ENCODE measurements at regions not wholly inside any gene's neighbourhood (a gene's known extent, or its start where the extent isn't known, plus 50 kb on each side); places are given as distances from the start of the nearest gene placed in this dataset.

DNA sequence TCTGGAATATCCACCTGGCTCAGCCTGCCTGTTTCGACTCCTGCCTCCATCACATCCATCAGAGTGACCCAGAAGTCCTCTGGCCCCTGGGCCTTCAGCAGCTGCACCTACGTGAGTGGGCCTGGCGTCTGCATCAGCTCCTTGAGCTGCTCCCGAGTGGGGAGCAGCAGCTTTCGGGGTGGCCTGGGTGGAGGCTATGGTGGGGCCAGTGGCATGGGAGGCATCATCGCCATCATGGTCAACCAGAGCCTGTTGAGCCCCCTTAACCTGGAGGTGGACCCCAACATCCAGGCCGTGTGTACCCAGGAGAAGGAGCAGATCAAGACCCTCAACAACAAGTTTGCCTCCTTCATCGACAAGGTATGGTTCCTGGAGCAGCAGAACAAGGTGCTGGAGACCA, 83.0 kb downstream of the SEC61B start:
- Histone ChIP-seq H3K27me3 (ENCODE audit: control insufficient read depth in 1 of 2, insufficient read depth in 2 of 2, low read length in 2 of 2) (peaks cover 0 to 8% of the 10 kb centered on the region in 2 experiments), H3K9me3 (ENCODE audit: control insufficient read depth in 1 of 2, insufficient read depth in 1 of 2, low read length in 2 of 2) (no peaks in the 10 kb centered on the region), H3K27ac (ENCODE audit: low read depth in 1 of 2, low read length in 2 of 2) (no peak overlapping the region), H3K36me3 (ENCODE audit: insufficient read depth, low read length) (no peaks in the 10 kb centered on the region), H3K4me1 (ENCODE audit: insufficient read depth, low read length) (no peaks in the 10 kb centered on the region), H3K4me3 (ENCODE audit: low read length) (no peak overlapping the region)
- TF ChIP-seq, protein P1, sequence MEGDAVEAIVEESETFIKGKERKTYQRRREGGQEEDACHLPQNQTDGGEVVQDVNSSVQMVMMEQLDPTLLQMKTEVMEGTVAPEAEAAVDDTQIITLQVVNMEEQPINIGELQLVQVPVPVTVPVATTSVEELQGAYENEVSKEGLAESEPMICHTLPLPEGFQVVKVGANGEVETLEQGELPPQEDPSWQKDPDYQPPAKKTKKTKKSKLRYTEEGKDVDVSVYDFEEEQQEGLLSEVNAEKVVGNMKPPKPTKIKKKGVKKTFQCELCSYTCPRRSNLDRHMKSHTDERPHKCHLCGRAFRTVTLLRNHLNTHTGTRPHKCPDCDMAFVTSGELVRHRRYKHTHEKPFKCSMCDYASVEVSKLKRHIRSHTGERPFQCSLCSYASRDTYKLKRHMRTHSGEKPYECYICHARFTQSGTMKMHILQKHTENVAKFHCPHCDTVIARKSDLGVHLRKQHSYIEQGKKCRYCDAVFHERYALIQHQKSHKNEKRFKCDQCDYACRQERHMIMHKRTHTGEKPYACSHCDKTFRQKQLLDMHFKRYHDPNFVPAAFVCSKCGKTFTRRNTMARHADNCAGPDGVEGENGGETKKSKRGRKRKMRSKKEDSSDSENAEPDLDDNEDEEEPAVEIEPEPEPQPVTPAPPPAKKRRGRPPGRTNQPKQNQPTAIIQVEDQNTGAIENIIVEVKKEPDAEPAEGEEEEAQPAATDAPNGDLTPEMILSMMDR (IDR thresholded peaks at IDR 0.05): no peak
- Mint-ChIP-seq H3K27ac (no peak overlapping the region), H3K9me3 (no peaks in the 10 kb centered on the region), H3K4me1 (ENCODE audit: low read depth) (no peaks in the 10 kb centered on the region), H3K36me3 (ENCODE audit: low read depth) (no peaks in the 10 kb centered on the region), H3K27me3 (peaks cover 12% of the 10 kb centered on the region), H3K4me3 (no peak overlapping the region)
- DNase-seq (no peak), ATAC-seq (ENCODE audit: poor library complexity) (no peak)
- ChIA-PET POLR2A (no interaction called here), CTCF (no interaction called here)
- intact Hi-C loops (cut with DNase I, micrococcal nuclease): no loop called here

DNA sequence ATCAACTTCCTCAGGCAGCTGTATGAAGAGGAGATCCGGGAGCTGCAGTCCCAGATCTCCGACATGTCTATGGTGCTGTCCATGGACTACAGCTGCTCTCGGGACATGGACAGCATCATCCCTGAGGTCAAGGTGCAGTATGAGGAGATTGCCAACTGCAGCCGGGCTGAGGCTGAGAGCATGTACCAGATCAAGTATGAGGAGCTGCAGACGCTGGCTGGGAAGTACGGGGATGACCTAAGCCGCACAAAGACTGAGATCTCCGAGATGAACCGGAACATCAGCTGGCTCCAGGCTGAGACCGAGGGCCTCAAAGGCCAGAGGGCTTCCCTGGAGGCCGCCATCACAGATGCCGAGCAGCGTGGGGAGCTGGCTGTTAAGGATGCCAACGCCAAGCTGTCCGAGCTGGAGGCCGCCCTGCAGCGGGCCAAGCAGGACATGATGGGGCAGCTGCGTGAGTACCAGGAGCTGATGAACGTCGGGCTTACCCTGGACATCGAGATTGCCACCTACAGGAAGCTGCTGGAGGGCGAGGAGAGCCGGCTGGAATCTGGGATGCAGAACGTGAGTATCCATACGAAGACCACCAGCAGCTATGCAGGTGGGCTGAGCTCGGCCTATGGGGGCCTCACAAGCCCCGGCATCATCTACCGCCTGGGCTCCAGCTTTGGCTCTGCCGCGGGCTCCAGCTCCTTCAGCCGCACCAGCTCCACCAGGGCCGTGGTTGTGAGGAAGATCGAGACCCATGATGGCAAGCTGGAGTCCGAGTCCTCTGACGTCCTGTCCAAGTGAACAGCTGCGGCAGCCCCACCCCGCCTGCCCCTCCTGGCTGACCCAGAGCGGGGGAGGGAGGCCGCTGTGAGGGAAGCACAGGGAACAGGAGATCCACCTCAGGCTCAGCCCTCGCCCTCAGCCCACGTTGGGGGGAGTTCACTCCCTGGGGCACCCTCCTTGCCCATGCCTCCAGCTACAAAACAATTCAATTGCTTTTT, 84.0 kb downstream of the SEC61B start:
- intact Hi-C loops (cut with DNase I, micrococcal nuclease): no loop called here
- peaks cover 0 to 5% of the 10 kb centered on the region in 2 experiments for H3K27me3 ChIP-seq (ENCODE audit: control insufficient read depth in 1 of 2, insufficient read depth in 2 of 2, low read length in 2 of 2)
- Mint-ChIP-seq H3K27me3 (peaks cover 14% of the 10 kb centered on the region), H3K27ac (no peak overlapping the region), H3K4me1 (ENCODE audit: low read depth) (no peaks in the 10 kb centered on the region), H3K36me3 (ENCODE audit: low read depth) (no peaks in the 10 kb centered on the region), H3K9me3 (no peaks in the 10 kb centered on the region), H3K4me3 (no peak overlapping the region)
- no peak for DNase-seq
- ATAC-seq (ENCODE audit: poor library complexity): no peak
- POLR2A ChIA-PET: no interaction called here
- no peaks in the 10 kb centered on the region for H3K4me1 ChIP-seq (ENCODE audit: insufficient read depth, low read length)
- H3K9me3 ChIP-seq (ENCODE audit: control insufficient read depth in 1 of 2, insufficient read depth in 1 of 2, low read length in 2 of 2): no peaks in the 10 kb centered on the region
- CTCF ChIA-PET: no interaction called here
- TF ChIP-seq, protein P1 (IDR thresholded peaks at IDR 0.05): no peak
- no peak overlapping the region for H3K4me3 ChIP-seq (ENCODE audit: low read length)
- no peaks in the 10 kb centered on the region for H3K36me3 ChIP-seq (ENCODE audit: insufficient read depth, low read length)
- no peak overlapping the region for H3K27ac ChIP-seq (ENCODE audit: low read depth in 1 of 2, low read length in 2 of 2)

DNA sequence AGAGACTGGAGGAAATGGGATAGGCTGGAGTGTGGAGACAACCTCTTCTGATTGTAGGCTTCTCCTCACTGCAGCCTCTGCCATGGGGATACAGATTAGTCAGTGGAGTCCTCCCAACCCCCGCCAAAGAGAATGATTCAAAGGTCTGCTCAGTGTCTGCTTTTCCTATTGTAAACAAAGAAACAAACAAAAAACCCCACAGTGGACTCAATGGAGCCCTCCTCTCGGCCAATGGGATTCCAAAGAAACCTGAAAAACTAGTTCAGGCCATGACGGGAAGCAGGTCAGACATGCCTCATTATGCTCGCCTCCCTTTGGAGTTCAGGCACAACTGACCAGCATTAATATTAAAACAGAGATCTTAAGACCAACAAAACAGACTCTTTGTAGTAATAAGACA, 85.8 kb downstream of the SEC61B start:
- no peaks in the 10 kb centered on the region for H3K36me3 ChIP-seq (ENCODE audit: insufficient read depth, low read length)
- H3K27ac ChIP-seq (ENCODE audit: low read depth in 1 of 2, low read length in 2 of 2): no peak overlapping the region
- TF ChIP-seq, protein P1 (IDR thresholded peaks at IDR 0.05): no peak
- CTCF ChIA-PET: no interaction called here
- Mint-ChIP-seq H3K27me3 (peaks cover 14% of the 10 kb centered on the region), H3K9me3 (no peaks in the 10 kb centered on the region), H3K4me3 (no peak overlapping the region), H3K27ac (no peak overlapping the region), H3K4me1 (ENCODE audit: low read depth) (no peaks in the 10 kb centered on the region), H3K36me3 (ENCODE audit: low read depth) (no peaks in the 10 kb centered on the region)
- no peak overlapping the region for H3K4me3 ChIP-seq (ENCODE audit: low read length)
- intact Hi-C loops (cut with DNase I, micrococcal nuclease): no loop called here
- H3K4me1 ChIP-seq (ENCODE audit: insufficient read depth, low read length): no peaks in the 10 kb centered on the region
- DNase-seq (no peak), ATAC-seq (ENCODE audit: poor library complexity) (no peak)
- peaks cover 0 to 5% of the 10 kb centered on the region in 2 experiments for H3K27me3 ChIP-seq (ENCODE audit: control insufficient read depth in 1 of 2, insufficient read depth in 2 of 2, low read length in 2 of 2)
- POLR2A ChIA-PET: no interaction called here
- no peaks in the 10 kb centered on the region for H3K9me3 ChIP-seq (ENCODE audit: control insufficient read depth in 1 of 2, insufficient read depth in 1 of 2, low read length in 2 of 2)

Data from CD4-positive, alpha-beta T cell (primary cell).